ENCODE measurements at regions not wholly inside any gene's neighbourhood (a gene's known extent, or its start where the extent isn't known, plus 50 kb on each side); places are given as distances from the start of the nearest gene placed in this dataset.

GRCh38 chr20:47413189-47413588, 56.7 kb upstream of the ZMYND8 start:
- Histone ChIP-seq H3K27me3 (no peaks in the 10 kb centered on the region), H3K4me1 (no peaks in the 10 kb centered on the region), H3K36me3 (no peaks in the 10 kb centered on the region), H3K79me2 (ENCODE audit: low read depth) (no peaks in the 10 kb centered on the region), H3K27ac (no peak overlapping the region), H3K4me2 (no peak overlapping the region), H4K20me1 (ENCODE audit: low read depth) (no peaks in the 10 kb centered on the region), H3F3A (ENCODE audit: low read depth) (no peaks in the 10 kb centered on the region), H3K4me3 (no peak overlapping the region), H2AFZ (replicated peaks) (no peak overlapping the region), H3K9me3 (ENCODE audit: low read depth) (no peaks in the 10 kb centered on the region), H3K9ac (no peak overlapping the region)
- no peak for TF ChIP-seq EZH2 (IDR thresholded peaks at IDR 0.05)
- DNase-seq (ENCODE audit: low spot score) = no peak
- Mint-ChIP-seq H3K4me1 (peaks cover 15% of the 10 kb centered on the region), H3K9me3 (no peaks in the 10 kb centered on the region), H3K4me3 (no peak overlapping the region), H3K27ac (no peak overlapping the region), H3K36me3 (no peaks in the 10 kb centered on the region), H3K27me3 (ENCODE audit: insufficient read depth, low read depth) (no peaks in the 10 kb centered on the region)

- Histone ChIP-seq H3K4me3 (no peak overlapping the region), H3K4me1 (no peaks in the 10 kb centered on the region), H3K9ac (no peak overlapping the region), H3K9me3 (ENCODE audit: low read depth) (no peaks in the 10 kb centered on the region), H3F3A (ENCODE audit: low read depth) (no peaks in the 10 kb centered on the region), H2AFZ (replicated peaks) (no peak overlapping the region), H3K36me3 (no peaks in the 10 kb centered on the region), H3K79me2 (ENCODE audit: low read depth) (no peaks in the 10 kb centered on the region), H3K27ac (no peak overlapping the region), H3K27me3 (no peaks in the 10 kb centered on the region), H3K4me2 (no peak overlapping the region), H4K20me1 (ENCODE audit: low read depth) (no peaks in the 10 kb centered on the region)
- Mint-ChIP-seq H3K36me3 (no peaks in the 10 kb centered on the region), H3K4me3 (no peak overlapping the region), H3K27ac (no peak overlapping the region), H3K9me3 (no peaks in the 10 kb centered on the region), H3K4me1 (peaks cover 22% of the 10 kb centered on the region), H3K27me3 (ENCODE audit: insufficient read depth, low read depth) (no peaks in the 10 kb centered on the region)
- no peak for DNase-seq (ENCODE audit: low spot score)
- TF ChIP-seq EZH2 (IDR thresholded peaks at IDR 0.05) = no peak
- TF ChIP-seq EZH2phosphoT487 (IDR thresholded peaks at IDR 0.05) = no peak
- TF ChIP-seq CTCF (IDR thresholded peaks at IDR 0.05) = no peak
Observed at GRCh38 chr20:47417245-47418068, 61.0 kb upstream of the ZMYND8 start.

GRCh38 chr20:47418069-47418757, 61.7 kb upstream of the ZMYND8 start:
- TF ChIP-seq CTCF (IDR thresholded peaks at IDR 0.05) = no peak
- no peak for TF ChIP-seq EZH2 (IDR thresholded peaks at IDR 0.05)
- no peak for TF ChIP-seq EZH2phosphoT487 (IDR thresholded peaks at IDR 0.05)
- no peak overlapping the region for H2AFZ ChIP-seq (replicated peaks)
- no peak for DNase-seq (ENCODE audit: low spot score)
- no peaks in the 10 kb centered on the region for H3K79me2 ChIP-seq (ENCODE audit: low read depth)
- no peaks in the 10 kb centered on the region for H3K36me3 Mint-ChIP-seq
- H3K9me3 Mint-ChIP-seq = no peaks in the 10 kb centered on the region
- no peak overlapping the region for H3K27ac ChIP-seq
- no peaks in the 10 kb centered on the region for H3K27me3 Mint-ChIP-seq (ENCODE audit: insufficient read depth, low read depth)
- H3K27ac Mint-ChIP-seq = no peak overlapping the region
- H3K4me1 Mint-ChIP-seq = peaks cover 22% of the 10 kb centered on the region
- no peaks in the 10 kb centered on the region for H3K4me1 ChIP-seq
- H3F3A ChIP-seq (ENCODE audit: low read depth) = peaks cover 2% of the 10 kb centered on the region
- no peak overlapping the region for H3K4me2 ChIP-seq
- H3K36me3 ChIP-seq = no peaks in the 10 kb centered on the region
- H3K4me3 ChIP-seq = no peak overlapping the region
- H3K27me3 ChIP-seq = no peaks in the 10 kb centered on the region
- no peaks in the 10 kb centered on the region for H4K20me1 ChIP-seq (ENCODE audit: low read depth)
- no peak overlapping the region for H3K4me3 Mint-ChIP-seq
- H3K9ac ChIP-seq = no peak overlapping the region
- no peaks in the 10 kb centered on the region for H3K9me3 ChIP-seq (ENCODE audit: low read depth)

Measured in neural progenitor cell (in vitro differentiated cells).